CD4-positive, alpha-beta T cell treated with Interleukin-17A for 1 hour (primary cell): ENCODE measurements at regions not wholly inside any gene's neighbourhood (a gene's known extent, or its start where the extent isn't known, plus 50 kb on each side); places are given as distances from the start of the nearest gene placed in this dataset.

ENCODE experiments used
- DNase-seq: peaks from one replicate; pipeline ENCODE4 v3.0.0-alpha.2; 2020

DNA sequence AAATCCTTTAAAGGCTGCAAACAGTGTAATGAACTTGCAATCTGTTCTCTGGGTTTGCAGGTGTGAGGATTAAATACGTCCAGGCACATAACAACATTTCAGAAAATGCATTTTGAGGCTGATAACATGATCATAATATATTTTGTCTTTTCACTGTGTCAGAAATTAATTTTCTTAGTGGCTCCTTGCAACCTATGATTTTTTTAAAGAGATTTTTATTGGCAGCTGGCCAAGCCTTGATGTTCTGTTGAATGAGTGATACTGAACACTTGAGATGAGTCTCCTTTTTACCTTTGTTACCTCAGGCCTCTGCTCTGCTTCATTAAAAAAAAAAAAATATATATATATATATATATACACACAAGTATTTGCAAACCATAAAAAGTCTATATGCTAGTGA lies 68.2 kb upstream of the TENM3 start:
- no peak for DNase-seq

DNA sequence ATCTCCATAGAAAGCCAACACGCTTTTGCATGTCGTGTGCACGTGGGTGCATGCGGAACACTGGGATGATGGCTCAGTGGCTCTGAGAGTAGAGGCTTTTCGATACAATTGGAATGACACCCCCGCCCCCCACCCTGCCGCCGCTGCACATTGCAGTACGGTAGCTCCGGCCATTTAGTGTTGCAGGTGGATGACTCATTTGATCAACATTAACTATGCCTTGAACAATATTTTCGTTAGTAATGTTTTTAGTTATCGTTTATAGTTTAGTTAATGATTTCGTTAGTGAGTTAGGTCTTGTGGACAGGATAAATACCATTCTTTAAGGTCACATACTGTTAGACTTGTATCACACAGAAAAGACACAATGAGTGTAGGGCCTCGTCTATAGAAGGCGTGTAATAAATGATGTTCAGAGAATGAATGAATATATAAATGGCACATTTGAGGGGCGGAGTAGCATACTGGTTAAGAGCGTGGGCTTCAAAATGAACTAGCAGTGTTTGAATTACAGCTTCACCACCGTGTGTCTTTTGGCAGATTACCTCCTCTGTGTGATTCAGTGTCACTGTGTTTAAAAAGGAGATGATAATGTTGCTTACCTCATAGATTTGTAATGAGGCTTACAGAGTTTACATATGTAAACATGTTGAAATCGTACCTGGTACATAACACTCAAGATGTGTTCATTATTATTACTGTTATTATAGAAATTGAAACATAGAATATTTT lies 67.2 kb upstream of the TENM3 start:
- no peak for DNase-seq

DNA sequence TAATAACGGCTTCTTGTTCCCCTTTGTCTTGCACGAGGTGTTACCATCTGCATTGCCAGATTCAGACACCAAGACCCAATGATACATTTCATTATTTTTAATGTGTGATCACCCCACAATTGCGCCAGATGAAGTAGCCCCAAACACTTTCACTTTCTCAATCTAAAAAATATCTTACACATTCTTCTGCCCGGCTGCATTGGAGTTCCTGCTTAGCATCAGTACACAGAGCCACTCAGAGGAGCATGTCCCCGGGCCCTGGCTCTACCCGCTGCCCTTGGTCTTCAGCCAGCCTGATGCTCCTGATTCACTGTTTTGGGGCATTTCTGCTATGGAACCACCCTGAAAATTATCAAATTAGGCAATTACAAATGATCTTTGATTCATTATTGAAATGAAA lies 66.0 kb upstream of the TENM3 start:
- DNase-seq, result no peak

DNA sequence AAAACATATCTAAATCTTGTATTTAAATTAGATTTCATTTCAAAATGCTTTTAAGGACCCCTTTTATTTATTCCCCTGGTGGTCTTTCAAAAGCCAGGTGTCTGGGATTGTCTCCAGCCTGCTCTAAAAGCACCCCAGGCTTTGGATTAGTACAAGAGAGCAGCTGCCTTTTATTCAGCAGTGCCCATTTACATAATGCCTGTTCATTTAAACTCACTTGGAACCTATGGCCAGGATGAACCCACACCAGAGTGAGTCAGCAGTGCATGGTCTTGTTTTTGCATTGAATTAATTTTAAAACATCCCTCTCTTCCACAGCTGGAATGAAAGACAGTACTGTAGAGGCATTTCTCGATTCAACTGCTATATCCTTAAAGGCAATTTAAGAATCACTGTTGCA lies 64.1 kb upstream of the TENM3 start:
- DNase-seq, result no peak

DNA sequence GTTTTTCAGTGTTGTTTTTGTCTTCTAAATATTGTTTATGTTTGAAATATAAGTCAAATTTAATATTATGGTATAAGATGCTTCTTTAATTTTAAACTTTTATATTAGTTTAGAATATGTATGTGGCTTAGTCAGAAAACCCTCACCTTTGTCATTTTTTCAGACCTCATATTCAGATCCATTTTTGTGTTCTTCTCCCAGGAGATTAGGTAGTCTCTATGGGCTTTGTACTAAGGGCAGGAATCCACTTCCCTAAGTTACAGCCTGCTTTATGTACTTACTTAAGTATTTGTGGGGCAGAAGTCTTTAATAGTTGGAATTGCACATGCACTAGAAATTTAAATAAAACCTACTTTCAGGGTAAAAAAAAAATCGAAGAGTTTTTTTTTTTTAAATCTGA lies 63.5 kb upstream of the TENM3 start:
- DNase-seq, result no peak

DNA sequence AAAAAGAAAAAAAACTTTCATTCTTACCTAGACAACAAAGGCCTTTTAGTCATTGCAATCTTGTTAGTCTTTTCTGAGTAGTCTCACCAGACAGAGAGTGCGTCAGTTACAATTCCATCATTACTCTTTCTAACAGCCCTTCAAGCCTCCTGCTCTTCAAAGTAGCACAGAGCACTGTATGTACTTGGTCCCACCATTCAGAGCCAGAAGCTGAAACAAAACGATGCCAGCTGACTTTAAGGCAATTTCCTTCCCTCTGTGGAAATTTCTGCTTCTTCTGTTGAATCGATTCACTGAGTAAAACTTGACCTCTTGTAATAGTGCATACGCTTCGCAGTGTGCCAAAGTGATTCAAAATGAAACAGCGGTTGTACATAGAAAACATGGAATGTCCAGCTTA lies 57.7 kb upstream of the TENM3 start:
- DNase-seq, result no peak

DNA sequence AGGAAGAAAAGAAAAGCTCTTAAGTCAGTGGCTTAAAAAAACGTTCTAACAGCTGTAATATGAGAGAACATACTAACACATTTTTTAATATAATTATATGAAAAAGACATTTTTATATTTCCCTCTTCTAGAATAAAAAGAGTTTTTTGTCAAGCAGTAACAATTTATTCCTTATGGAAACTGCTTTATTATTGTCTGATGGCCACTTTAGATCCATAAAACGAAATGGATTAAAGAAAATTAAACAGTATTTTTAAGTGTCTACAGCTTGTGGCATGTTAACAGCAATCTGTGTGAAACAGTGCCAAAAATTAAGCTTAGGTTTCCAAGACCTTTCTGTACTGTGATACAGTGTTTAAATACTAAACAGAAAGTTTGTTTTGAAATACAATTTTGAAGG lies 55.5 kb upstream of the TENM3 start:
- DNase-seq, result no peak

DNA sequence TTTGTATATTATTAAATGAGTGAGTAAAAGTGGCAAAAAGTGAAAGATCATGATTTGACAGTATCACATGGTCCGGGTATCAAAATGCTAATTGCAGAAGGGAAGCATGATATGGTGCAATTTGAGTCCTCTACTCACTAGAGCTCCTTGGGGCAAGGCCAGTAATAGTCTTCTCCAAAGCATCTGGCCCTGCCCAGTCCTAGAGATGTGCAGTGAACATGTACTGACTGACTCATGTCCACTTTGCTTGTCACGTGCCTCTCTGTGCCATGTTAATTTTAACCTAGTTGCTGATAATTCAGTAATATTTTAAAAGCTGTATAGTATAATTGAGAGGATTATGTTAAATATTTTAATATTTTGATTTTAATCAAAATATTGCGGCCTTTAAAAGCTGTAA lies 54.6 kb upstream of the TENM3 start:
- no peak for DNase-seq

DNA sequence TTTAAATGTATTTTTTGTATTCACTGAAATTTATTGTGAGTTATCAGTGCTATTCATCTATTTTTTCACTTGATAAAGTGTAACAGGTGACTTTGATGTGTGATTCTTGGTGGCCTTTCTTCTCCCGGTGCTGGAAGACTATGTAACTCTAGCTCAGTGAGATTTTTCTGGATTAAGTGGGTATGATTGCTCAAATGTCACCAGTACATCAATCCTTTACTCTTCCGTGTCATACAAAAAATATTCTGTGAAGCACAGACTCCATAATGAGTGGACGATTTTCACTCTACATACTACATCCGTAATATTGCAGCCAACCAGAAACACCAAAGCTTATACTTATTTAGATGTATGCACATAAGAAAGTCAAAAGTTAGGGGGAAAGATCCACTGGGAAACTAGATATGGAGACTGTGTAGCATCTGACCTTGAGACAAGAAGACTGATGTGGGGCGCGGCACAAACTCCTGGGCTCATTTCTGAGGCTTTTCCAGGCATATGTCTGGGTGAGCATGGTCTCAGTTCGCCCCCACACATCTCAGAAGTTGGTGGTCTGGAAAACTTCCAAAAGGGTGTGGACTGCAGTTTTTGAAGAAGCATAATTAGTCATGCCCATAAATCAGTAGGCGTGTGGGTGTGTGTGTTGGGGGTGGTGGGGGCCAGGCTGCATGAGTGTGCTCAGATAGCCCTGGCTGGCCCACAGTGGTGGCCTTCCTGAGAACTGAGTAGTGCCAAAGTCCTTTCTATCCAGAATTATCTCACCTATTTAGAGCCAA lies 53.9 kb upstream of the TENM3 start:
- DNase-seq, result no peak

DNA sequence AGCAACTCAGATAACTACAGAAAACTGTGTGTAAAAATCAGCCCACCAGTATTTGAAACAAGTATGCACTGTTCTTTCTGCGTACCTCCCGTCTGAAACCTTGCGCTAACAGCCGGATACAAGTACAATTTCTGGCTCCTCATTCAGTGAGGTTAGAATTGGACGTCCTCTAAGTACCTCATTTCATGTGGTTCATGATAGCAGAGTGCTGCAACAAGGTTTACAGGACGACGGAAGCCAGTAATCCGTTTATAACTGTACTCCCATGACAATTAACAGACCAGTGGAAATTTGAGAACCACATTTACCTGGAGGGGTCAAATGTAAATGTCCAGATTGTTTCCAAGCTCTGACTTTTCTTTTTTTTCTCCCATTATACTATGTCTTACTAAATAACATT lies 52.9 kb upstream of the TENM3 start:
- no peak for DNase-seq

DNA sequence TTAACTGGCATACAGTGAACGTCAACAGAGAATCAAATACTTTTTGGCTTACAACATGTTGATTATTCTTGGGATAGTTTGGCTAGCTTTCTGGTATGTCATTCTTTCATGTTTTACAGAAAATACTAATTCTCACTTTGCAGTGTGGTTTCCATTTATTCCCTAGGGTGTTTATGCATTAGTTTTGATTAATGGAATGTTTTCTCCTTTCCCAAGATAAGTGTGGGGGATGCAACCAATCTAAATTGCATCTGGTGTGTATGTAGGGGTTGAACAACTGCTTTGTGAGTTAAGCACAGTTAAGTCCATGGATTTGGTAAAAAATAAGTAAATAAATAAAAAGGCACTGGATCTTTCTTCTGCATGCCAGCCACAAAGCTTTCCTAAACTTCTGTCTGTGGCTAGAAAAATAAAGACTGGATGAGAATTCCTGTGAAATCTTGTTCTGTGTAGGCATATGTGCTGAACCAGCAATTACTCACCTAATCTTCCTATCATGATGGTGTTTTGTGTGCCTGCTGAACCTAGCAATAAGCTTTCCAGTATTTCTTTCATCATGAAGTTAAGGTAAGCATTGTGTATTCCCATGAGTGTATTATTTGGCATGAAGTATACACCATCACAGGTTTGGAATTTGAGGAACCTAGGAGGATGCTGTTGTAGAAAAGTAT lies 50.6 kb upstream of the TENM3 start:
- DNase-seq, result no peak

DNA sequence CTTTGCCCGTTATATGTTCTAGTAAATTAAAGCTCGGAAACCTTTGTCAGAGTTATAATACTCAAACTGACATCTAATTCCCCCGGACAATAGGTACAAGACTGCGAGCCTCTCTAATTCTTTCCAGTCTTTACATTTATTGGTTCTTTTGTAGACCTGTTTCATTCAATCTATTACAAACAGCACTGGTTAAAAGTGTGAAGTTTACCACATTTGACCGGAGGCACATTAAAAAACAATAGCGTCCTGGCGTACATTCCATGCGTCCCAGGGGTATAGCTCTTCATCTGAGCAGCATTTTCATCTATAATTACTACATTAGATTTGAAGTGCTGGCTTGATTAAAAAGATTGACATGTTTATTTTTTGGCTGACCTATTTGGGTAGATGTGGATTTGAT lies 49.9 kb upstream of the TENM3 start:
- no peak for DNase-seq
